A673 (cell line): ENCODE measurements at regions not wholly inside any gene's neighbourhood (a gene's known extent, or its start where the extent isn't known, plus 50 kb on each side); places are given as distances from the start of the nearest gene placed in this dataset.

Experiments used
- EZH2 ChIP-seq: fragments of 200-600 bp; sonication (generic); IDR thresholded peaks from 2 replicates; pipeline ENCODE4 v1.6.1; 2017; ENCODE audit warnings: borderline replicate concordance, low read depth, mild to moderate bottlenecking, mixed read lengths, antibody characterized with exemption, low read length; ENCODE audit not compliant: poor library complexity, severe bottlenecking
- TF ChIP-seq, protein P1 (sequence below): fragments of 300-800, 200-600 bp; sonication (generic); conservative IDR thresholded peaks from 2 replicates; pipeline ENCODE4 v1.5.1; 2017; ENCODE audit warnings: low read depth, mild to moderate bottlenecking, antibody characterized with exemption, low read length, moderate library complexity, mixed read lengths

- TF ChIP-seq, protein P1, sequence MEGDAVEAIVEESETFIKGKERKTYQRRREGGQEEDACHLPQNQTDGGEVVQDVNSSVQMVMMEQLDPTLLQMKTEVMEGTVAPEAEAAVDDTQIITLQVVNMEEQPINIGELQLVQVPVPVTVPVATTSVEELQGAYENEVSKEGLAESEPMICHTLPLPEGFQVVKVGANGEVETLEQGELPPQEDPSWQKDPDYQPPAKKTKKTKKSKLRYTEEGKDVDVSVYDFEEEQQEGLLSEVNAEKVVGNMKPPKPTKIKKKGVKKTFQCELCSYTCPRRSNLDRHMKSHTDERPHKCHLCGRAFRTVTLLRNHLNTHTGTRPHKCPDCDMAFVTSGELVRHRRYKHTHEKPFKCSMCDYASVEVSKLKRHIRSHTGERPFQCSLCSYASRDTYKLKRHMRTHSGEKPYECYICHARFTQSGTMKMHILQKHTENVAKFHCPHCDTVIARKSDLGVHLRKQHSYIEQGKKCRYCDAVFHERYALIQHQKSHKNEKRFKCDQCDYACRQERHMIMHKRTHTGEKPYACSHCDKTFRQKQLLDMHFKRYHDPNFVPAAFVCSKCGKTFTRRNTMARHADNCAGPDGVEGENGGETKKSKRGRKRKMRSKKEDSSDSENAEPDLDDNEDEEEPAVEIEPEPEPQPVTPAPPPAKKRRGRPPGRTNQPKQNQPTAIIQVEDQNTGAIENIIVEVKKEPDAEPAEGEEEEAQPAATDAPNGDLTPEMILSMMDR = no peak
- TF ChIP-seq EZH2 = no peak
Measured at GRCh38 chr5:89228355-89228754, 345.4 kb upstream of the MEF2C start.
